GM06990 (cell line): ENCODE measurements at regions not wholly inside any gene's neighbourhood (a gene's known extent, or its start where the extent isn't known, plus 50 kb on each side); places are given as distances from the start of the nearest gene placed in this dataset.

Source experiments
- DNase-seq: peaks from one replicate; pipeline ENCODE4 v3.0.0-alpha.2; 2011; ENCODE audit not compliant: insufficient read length; ENCODE audit errors: extremely low read depth
- H3K27me3 ChIP-seq: replicated peaks from 2 replicates; pipeline ENCODE4 v1.6.0; 2011; ENCODE audit warnings: low read length; ENCODE audit not compliant: control insufficient read depth, insufficient read depth
- H3K36me3 ChIP-seq: 2 replicates; pipeline ENCODE4 v1.5.1; 2011; ENCODE audit warnings: low read length; ENCODE audit not compliant: control insufficient read depth, insufficient read depth
- H3K4me3 ChIP-seq: replicated peaks from 2 replicates; pipeline ENCODE4 v1.5.1; 2011; ENCODE audit warnings: low read depth, mild to moderate bottlenecking, control low read depth, low read length
- CTCF ChIP-seq: IDR thresholded peaks from 2 replicates; pipeline ENCODE4 v1.5.1; 2011; ENCODE audit warnings: low read length, control low read depth, mild to moderate bottlenecking, inconsistent platforms; ENCODE audit not compliant: insufficient read depth, poor library complexity, severe bottlenecking

DNA sequence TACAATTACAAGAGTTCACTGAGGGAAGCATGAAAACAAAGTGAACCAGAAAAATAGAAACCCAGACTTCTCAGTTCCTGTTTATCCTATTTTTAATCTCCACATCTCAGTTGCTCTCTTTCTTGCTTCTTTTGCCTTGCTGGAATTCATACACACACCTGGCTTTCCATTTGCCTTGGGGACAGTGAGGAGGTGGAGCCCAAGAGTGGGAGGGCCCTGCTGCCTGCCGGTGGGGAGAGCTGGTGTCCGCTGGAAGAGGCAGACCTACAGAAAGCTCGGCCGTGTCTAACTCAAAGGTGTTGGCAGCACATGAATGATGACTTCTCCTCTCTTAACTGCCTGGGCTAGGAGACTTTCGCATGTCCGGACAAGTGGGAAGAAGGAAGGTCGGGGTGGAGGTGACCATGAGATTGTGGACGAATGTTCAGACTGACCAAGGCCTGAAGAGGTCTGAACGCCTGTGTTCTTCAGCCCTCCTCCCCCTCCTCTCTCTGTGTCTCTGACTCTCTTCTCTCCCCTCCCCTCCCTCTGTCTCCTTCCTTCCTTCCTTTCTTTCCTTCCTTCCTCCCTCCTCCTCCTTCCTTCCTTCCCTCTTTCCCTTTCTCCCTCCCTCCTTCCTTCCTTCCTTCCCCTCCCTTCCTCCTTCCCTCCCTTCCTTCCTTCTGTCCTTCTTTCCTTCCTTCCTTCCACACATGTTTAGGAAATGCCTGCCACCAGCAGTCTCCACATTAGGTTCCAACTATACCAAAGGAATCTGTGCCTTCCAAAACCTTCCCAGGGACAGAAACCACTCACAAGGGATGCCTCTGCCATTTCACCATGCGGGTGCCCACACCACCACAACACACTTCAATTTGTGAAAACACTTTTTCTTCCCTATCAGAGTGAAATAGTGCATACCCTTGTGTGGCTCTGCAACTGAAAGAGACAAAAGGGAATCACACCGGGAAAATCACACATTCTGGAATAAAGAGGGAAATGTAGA is 157.3 kb upstream of the RUNX1 start:
- no peak for TF ChIP-seq CTCF
- Histone ChIP-seq H3K27me3 (no peaks in the 10 kb centered on the region), H3K4me3 (no peak overlapping the region), H3K36me3 (no peaks in the 10 kb centered on the region)
- peak; percentile 55 for DNase-seq

- no peaks in the 10 kb centered on the region for H3K27me3 ChIP-seq
- H3K36me3 ChIP-seq, result no peaks in the 10 kb centered on the region
- no peak for TF ChIP-seq CTCF
- no peak overlapping the region for H3K4me3 ChIP-seq
- peak; percentile 44 for DNase-seq
Measured at GRCh38 chr21:35204850-35205541, 155.9 kb upstream of the RUNX1 start.

DNA sequence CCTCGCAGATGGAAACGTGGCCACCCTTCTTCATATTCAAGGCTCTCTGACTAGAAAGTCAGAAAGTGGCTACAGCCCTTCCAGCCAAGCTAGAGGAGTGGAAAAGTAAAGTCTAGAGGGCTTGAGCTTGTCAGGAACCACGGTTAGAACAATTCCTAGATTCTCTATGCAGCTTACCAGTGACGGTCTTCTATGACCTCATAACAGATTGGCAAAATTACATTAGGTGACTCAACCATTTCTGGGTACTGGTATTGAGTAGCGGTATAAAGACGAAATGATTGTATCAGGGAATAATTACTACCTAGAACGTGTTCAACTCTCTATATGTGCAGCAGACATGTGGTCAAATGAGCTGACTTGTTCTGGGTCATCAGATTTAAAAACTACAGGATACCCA is 155.0 kb upstream of the RUNX1 start:
- H3K4me3 ChIP-seq, result no peak overlapping the region
- no peaks in the 10 kb centered on the region for H3K36me3 ChIP-seq
- H3K27me3 ChIP-seq, result no peaks in the 10 kb centered on the region
- no peak for TF ChIP-seq CTCF
- DNase-seq, result no peak

DNA sequence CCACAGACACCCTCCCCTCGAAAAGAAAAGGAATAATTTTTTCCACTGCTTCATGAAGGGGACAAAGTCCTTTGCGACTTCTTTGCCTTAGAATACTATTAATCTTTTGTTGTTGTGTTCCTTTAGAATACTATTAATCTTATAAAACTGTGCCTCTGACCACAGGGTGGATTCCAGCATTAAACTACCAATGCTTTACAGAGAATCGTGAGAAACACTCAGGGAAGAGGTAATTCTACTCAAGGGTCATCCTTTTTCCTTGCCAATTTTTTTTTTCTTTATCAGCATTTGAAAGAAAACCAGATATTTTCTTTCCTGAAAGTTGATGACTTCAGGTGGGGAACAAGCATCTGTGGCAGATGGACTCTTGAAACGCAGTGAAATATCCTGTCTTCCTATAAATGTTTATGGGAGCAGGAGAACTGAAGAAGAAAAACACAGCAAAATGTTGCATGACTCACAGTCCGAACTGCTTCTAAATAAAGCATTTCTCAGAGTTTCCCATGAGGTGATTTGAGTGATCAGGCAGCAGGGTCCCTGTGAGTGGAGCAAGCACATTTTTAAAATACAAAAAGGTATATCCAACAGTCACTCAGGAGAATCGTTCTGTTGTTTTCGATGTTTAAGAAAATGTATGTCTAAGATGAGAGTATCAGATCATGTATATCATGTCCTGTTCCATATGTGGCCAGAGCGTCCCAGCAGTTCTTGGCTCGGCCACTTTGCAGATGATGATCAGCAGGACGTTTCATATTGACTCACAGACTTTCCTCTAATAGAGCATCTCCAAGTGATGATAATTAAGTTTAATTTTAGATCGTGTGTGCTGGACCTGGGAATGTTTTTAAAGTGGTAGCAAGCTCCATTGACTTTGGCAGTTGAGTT is 154.2 kb upstream of the RUNX1 start:
- Histone ChIP-seq H3K27me3 (no peaks in the 10 kb centered on the region), H3K4me3 (no peak overlapping the region), H3K36me3 (no peaks in the 10 kb centered on the region)
- TF ChIP-seq CTCF, result no peak
- DNase-seq, result no peak

DNA sequence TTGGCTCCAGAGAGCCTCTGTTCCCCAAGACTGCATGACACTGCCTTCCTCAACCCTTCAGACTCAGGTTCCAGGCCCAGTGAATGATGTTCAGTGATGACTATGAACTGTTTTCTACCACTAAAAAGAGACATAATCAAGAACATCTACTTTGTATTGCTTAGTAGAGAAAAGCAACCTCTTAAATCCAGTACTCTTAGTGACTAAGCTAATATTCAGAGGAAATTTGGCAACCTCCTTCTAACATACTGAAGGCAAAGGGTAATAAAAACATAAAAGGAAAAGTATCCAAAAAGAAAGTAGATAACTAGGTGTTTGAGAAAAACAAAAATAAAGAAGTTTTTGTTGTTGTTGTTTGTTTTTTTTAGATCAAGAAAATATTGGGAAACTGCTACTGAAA is 153.3 kb upstream of the RUNX1 start:
- DNase-seq, result no peak
- no peaks in the 10 kb centered on the region for H3K27me3 ChIP-seq
- no peak overlapping the region for H3K4me3 ChIP-seq
- no peak for TF ChIP-seq CTCF
- H3K36me3 ChIP-seq, result no peaks in the 10 kb centered on the region
